ENCODE measurements at regions not wholly inside any gene's neighbourhood (a gene's known extent, or its start where the extent isn't known, plus 50 kb on each side); places are given as distances from the start of the nearest gene placed in this dataset.
A peak's percentile ranks its signal among the peaks of the same experiment; 100 is the strongest.

DNA sequence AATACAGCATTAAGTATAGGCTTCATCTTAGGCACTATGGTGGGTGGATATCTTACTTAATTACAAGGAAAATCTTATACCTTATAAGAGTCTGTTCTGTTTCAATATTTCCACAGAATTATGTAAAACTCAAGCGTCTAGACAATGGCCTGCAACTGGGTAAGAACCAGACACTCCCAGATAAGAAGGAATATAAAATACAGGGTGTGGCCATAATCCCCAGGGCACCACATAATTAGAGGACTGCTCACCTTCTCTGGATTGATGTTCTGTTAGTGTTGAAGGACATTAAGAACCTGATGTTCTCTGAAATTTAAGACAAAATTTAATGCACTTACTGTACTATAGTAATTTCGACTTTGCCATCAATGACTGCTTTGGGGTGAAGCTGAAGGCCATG lies 198.2 kb upstream of the ARSJ start:
- no peak for DNase-seq (ENCODE audit: low spot score)

DNA sequence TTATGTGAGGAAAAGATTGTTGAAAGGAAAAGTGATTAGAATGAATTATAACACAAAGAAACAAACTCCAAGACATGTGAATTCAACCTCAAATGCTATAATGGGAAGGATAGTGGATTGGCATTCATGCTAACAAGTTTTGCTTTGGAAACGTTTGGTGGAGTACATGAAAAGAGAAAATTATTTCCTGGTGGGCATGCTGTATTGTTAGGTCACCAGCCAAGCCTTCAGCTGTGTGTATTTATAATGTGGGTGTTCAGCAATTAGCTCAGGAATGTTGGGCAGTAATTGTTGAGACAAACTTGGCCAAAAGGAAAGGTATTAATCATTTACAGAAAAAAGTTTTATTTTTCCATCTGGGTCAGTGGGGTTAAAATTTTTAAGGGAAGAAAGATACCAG lies 198.9 kb upstream of the ARSJ start:
- no peak for DNase-seq (ENCODE audit: low spot score)

DNA sequence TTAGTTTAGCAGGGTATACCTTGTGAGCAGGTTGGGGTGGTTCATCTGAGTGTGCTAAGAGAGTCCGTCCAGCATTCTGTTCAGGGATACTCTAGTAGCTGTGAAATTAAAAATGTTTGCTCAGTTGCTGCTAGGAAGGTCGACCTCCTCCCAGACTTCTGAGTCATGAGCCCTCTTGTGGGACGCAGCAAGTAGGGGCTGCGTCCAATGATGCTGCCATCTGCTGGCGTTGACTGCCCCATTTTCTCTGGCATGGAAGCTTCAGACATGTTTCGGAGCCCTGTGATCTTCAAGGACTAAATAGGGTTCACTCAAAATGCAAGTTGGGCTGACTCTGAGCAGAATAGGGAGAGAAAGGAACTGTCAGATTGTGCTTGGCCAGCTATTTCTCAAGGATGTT lies 201.0 kb upstream of the ARSJ start:
- DNase-seq (ENCODE audit: low spot score), result peak; percentile 23

DNA sequence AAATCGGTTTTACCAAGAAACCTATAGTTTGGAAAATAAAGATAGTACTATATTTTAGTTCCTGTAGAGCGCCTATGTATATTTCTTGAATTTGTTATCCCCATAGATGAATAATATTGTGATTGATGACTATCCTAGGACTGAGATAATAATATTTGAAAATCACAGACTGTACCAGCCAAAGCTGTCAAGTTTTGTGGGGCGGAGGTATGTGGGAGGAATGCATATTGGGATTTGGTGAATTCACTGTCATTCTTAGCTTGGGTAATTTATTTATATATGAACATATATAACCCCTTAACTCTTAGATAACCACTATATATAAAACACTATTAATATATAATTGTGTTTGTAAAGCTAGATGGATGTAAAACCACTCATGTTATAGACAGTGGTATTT lies 205.5 kb upstream of the ARSJ start:
- no peak for DNase-seq (ENCODE audit: low spot score)

DNA sequence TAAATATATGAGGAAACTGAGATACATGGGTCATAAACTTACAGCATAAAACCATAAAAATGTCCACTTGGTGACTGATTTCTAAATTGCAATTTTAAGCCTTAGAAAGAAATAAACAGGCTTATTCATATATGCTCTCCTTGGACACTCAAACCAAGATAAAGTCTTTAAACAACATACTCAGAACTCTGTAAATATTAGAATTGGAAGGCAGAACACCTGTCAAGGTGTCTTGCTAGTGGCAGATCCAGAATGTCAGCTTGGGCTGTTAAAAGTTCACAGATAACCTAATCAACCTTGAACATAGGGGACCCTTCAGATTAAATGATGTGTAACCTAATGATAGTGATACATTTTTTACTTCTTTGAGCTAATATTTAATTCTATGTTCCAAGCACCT lies 208.1 kb upstream of the ARSJ start:
- DNase-seq (ENCODE audit: low spot score), result no peak

DNA sequence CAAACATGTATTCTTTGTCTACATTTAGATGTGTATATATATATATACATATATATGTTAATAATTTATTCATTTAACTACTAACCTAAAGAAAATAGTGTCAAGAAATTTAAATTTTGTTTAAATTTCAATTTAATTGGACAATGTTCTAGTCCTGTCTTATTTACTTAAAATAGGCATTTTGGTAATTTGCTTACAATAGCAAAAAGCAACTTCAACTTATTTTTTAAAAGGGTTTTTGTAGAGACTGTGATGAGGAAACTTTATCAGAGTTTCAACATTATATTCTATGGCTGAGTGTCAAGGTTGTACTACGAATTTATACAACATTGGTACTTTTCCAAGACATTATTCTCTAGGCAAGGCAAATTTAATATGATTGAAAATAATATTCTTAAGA lies 212.0 kb upstream of the ARSJ start:
- DNase-seq (ENCODE audit: low spot score), result no peak

DNA sequence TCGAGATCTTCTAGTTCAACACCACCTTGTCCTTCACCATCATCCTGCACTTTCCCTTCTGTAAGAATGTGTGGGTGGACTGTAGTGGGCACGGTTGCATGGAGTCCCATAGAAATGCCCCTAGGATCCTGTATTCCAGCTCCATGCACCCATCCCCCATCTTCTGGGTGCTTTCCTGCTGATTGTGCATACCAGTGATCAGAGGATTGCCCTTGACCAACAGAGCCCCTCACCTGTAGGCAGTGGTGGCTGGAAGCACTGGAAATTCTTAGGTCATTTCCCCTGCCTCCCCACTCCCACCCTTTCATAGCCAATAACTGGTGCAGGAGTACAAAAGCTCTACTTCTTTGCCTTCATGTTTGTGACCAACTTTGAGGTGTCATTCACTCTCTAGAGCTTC lies 213.4 kb upstream of the ARSJ start:
- DNase-seq (ENCODE audit: low spot score), result no peak

DNA sequence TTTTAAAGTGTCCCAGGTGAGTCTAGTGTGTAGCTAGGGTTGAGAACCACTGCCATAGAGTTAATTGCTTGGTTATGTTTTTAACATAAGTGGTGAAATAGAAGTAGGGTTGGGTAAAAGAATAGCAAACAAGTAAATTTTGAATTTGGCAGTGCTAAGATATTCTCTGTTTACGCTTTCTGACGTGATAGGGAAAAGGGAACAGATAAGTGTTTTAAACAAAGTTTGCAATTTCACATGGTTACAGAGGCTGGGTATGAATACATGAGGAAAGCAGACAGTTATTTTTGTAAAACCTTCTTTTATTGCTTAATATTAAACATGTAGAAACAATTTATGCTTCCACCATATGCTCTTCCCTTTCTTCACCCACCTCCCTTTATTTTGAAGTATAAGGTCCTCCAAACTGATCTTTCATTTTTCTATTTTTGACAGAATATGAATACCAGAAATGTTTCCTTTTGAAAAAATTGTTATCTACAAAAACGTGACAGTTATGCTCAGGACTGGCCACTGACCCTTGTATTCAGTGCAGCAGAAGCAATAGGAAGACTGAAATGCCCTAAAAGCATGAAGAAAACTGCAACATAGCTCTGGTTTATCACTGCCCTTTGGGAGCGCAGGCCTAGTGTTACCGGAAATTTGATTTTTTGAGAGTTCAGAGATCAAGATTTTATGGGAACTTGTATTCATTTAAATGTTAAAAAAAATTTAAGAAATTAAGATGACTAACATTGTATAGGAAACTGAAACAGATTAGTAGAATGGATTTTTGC lies 214.4 kb upstream of the ARSJ start:
- no peak for DNase-seq (ENCODE audit: low spot score)

DNA sequence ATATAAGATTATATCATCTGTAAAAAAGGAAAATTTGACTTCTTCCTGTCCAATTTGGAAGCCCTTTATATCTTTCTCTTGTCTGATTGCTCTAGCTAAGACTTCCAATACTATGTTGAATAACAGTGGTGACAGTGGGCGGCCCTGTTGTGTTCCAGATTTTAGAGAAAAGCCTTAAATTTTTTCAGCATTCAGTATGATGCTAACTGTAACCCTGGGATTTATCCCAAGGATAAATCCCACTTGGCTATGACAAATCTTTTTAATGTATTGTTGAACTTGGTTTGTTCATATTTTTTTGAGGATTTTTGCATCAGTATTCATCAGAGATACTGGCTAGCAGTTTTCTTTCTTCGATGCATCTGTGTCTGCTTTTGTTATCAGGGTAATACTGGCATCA lies 217.2 kb upstream of the ARSJ start:
- no peak for DNase-seq (ENCODE audit: low spot score)

DNA sequence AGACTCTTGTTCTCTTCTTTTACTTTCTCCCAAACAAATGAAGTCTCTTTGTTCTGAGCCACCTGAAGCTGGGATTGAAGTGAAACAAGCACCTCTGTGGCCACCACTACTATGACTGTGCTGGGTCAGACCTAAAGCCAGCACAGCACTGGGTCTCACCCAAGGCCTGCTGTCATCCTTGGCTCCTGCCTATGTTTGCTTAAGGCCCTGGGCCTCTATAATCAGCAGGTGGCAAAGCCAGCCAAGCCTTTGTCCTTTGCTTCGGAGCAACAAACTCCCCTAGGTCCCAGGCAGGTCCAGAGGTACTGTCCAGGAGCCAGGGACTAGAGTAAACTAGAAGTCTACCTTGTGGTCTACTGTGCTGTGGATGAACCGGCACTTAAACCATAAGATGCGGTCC lies 220.6 kb upstream of the ARSJ start:
- DNase-seq (ENCODE audit: low spot score), result no peak

DNA sequence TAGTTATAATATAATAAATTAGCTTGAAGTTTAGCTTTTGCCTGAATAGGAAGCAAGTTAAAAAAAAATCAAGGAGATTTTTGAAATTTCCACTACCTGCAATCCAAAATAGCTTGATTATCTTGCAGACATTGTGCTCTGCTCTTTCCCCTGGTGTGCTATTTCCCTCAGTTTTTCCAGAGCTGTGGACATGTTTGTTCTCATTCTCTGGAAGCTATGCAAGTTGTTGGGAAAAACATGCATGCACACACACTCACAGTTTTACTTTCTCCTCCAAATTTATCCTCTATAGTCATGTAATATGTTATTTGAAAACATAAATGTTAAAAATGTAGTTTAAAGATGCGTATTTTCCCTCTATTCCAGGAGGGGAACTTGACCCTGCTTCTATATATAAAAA lies 225.8 kb upstream of the ARSJ start:
- no peak for DNase-seq (ENCODE audit: low spot score)

DNA sequence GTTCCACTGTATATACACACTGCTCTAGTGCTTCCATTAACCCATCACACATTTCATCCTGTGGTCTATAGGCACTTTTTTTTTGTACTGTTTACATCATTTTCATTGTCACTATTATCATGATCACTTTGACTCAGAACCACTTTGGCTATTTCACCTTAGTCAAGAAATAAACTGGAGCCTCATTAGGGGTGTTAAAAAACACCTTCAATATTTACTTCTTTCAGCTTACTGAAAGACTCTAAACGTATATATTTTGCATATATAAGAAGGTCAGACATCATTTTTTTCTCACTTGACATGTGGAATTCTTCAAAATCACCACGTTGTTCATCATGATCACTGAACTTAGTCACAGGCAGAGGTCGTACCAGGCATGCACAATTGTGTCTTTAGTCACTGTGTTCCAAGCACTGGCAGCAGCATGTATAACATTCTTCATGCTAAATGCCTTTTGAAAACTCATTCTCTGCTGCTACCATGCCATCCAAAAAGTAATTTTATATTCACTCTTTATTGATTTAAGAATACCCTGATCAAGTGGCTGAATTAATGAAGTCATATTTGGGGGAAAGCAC lies 229.2 kb upstream of the ARSJ start:
- DNase-seq (ENCODE audit: low spot score), result no peak

DNA sequence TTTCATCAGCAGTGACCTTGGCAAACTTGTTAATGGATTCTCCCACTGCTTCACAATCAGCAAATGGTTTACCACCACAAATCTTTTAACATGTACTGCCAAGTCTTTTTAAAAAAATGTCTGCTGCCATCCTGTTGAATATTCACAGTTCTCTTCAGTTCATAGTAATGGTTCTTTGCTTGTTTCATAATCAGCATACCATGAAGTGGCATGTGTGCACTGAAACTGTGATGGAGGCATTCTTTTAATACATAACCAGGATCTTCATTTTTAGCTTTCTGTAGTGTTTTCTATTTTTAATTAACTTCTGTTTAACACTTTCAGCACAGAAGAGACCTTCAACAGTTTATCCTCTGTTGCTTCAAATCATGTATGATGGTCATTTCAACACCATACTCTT lies 230.1 kb upstream of the ARSJ start:
- DNase-seq (ENCODE audit: low spot score), result no peak

- no peak for DNase-seq (ENCODE audit: low spot score)
Measured at GRCh38 chr4:114211556-114211955, 232.1 kb upstream of the ARSJ start.

GRCh38 chr4:114217150-114217817 lies 237.8 kb upstream of the ARSJ start:
- DNase-seq (ENCODE audit: low spot score), result no peak

GRCh38 chr4:114223580-114223979 lies 244.1 kb upstream of the ARSJ start:
- no peak for DNase-seq (ENCODE audit: low spot score)

GRCh38 chr4:114225436-114225835 lies 246.0 kb upstream of the ARSJ start:
- no peak for DNase-seq (ENCODE audit: low spot score)

GRCh38 chr4:114226179-114226578 lies 246.7 kb upstream of the ARSJ start:
- no peak for DNase-seq (ENCODE audit: low spot score)

DNA sequence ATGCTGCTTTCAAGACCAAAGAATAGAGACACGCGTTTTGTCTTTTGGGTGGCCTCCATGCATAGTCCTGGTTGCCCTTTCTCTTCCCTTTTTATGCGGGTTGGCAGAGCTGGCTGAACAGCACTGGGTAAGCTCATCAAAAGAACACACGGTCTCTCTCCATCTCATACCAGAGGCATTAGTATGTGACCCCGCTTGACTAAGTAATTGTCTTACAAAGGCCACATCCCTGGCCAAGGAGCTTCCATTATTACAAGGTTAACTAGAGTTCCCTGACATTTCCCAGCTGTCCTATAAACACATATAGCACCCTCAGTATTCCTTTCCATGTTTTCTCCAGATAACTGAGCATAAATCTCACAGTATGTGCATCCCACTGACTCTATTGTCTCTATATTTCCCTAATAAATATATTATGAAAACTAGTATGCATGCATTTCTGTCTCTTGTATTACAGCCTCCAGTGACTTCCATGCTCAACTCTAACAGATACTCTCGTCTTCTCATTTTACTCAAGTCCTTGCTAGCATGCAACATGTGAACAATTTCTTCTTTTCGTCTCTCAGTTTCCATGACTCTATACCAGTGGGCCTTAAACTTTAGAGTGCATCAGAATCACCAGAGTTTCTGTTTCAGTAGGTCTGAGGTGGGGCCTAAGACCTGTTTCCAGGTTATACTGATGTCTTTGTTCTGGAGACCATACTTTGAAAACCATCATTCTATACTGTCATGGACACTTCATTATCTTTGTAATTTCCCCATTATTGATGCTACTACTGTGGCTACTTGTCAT lies 247.7 kb upstream of the ARSJ start:
- no peak for DNase-seq (ENCODE audit: low spot score)

DNA sequence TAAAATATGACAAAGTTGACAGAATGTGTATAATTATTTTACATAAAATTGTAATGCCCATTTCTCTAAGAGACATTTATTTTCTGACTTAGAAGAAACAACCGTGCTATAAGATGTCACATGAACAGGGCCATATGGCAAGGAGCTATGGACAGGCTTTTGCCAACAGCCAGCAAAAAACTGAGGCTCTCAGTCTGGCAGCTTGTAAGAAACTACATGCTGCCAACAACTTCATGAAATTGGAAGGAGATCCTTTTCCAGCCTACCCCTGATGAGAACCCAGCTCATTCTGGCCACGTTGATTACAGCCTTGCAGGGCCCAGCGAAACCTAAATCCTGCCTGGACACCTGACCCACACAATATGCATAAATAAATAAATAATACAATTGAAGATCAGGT lies 250.3 kb upstream of the ARSJ start:
- no peak for DNase-seq (ENCODE audit: low spot score)

DNA sequence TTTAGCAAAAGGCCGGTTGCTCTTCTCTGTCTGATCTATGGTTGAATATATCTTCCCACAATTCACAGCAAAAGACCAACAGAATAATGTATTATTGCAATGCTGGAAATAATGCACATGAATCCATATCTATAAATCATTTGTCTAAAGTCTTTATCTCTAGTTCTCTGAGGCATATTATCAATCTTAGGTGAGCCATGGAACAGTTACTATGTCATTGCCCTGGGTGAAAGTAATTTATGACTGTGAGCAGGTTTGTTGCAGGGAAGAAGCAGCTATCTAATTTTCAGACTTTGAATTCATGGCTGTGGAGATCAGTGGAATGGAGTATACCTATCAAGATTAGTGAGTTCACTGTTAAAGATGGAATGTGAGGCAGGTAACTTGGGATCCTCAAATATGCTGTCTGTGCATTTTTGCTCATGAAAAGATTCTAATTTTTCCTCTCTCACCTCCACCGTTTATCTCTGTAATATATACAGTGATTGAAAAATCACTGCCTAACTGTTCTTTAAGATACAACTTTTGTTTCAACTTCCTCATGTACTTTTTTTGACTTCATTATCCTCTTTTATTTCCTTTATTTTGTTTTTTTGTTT lies 256.8 kb upstream of the ARSJ start:
- no peak for DNase-seq (ENCODE audit: low spot score)

- no peak for DNase-seq (ENCODE audit: low spot score)
Measured at GRCh38 chr4:114237997-114238396, 258.6 kb upstream of the ARSJ start.

Measured in SK-N-DZ (cell line).